HEK293 (cell line): ENCODE measurements at regions not wholly inside any gene's neighbourhood (a gene's known extent, or its start where the extent isn't known, plus 50 kb on each side); places are given as distances from the start of the nearest gene placed in this dataset.

Experiments
- SALL2 ChIP-seq: fragments of 450-650 bp; formaldehyde crosslinking; IDR thresholded peaks from 2 replicates; pipeline ENCODE4 v1.5.0; 2017; ENCODE audit warnings: missing biosample characterization, mild to moderate bottlenecking, missing genetic modification characterization, borderline replicate concordance
- ZBTB48 ChIP-seq: fragments of 450-650 bp; formaldehyde crosslinking; IDR thresholded peaks from 2 replicates; pipeline ENCODE4 v1.5.1; 2016; ENCODE audit warnings: missing biosample characterization, missing genetic modification characterization
- ZNF174 ChIP-seq: fragments of 450-650 bp; formaldehyde crosslinking; IDR thresholded peaks from 2 replicates; pipeline ENCODE4 v1.5.0; 2017; ENCODE audit warnings: missing biosample characterization, mild to moderate bottlenecking, missing genetic modification characterization
- ZNF274 ChIP-seq, 2 experiments: fragments of 200-500 bp in 1 of 2; fragments of 450-650 bp in 1 of 2; sonication (Bioruptor generic) in 1 of 2; formaldehyde crosslinking in 1 of 2; IDR thresholded peaks; 2 replicates each; pipeline versions ENCODE4 v1.5.1 to v1.6.1; 2014 to 2016; ENCODE audit warnings: borderline replicate concordance in 1 of 2, inconsistent platforms in 1 of 2, low read length in 1 of 2, missing biosample characterization in 1 of 2, missing genetic modification characterization in 1 of 2
- ZNF37A ChIP-seq: fragments of 450-650 bp; IDR thresholded peaks from 2 replicates; pipeline ENCODE4 v1.5.1; 2018; ENCODE audit warnings: missing biosample characterization, missing genetic modification characterization
- ZNF560 ChIP-seq: fragments of 450-650 bp; formaldehyde crosslinking; IDR thresholded peaks from 2 replicates; pipeline ENCODE4 v1.5.1; 2017; ENCODE audit warnings: missing biosample characterization, missing genetic modification characterization, borderline replicate concordance
- TF ChIP-seq, protein P1 (sequence below): fragments of 450-650 bp; formaldehyde crosslinking; IDR thresholded peaks from 2 replicates; pipeline ENCODE4 v1.5.1; 2016; ENCODE audit warnings: missing biosample characterization, missing genetic modification characterization, low read depth
- TF ChIP-seq, protein P2 (sequence below): fragments of 450-650 bp; formaldehyde crosslinking; IDR thresholded peaks from 2 replicates; pipeline ENCODE4 v1.5.1; 2016; ENCODE audit warnings: missing biosample characterization, missing genetic modification characterization

DNA sequence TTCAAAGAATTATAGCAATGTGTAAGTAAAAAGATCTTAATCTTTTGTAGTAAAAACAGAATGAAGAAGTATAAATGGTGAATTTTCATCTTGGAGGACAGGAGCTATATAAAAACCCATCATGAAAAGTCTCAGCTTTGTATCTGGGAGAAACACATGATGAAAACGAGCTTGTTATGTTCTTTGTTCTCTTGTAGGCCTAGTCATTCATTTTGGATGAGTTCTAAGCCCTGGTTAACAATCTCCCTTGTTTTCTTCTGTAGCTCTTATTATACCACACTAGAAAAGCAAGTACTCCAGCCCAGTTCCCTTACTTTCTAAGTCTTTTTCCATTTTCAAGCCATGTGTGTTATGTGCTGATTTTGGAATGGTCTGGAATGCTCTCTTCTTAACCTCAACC, 463.5 kb upstream of the RGS6 start:
- no peak for TF ChIP-seq SALL2
- TF ChIP-seq, protein P1, sequence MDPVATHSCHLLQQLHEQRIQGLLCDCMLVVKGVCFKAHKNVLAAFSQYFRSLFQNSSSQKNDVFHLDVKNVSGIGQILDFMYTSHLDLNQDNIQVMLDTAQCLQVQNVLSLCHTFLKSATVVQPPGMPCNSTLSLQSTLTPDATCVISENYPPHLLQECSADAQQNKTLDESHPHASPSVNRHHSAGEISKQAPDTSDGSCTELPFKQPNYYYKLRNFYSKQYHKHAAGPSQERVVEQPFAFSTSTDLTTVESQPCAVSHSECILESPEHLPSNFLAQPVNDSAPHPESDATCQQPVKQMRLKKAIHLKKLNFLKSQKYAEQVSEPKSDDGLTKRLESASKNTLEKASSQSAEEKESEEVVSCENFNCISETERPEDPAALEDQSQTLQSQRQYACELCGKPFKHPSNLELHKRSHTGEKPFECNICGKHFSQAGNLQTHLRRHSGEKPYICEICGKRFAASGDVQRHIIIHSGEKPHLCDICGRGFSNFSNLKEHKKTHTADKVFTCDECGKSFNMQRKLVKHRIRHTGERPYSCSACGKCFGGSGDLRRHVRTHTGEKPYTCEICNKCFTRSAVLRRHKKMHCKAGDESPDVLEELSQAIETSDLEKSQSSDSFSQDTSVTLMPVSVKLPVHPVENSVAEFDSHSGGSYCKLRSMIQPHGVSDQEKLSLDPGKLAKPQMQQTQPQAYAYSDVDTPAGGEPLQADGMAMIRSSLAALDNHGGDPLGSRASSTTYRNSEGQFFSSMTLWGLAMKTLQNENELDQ: no peak
- TF ChIP-seq ZNF560: no peak
- no peak for TF ChIP-seq ZNF37A (tag by site-specific recombination)
- TF ChIP-seq, protein P2, sequence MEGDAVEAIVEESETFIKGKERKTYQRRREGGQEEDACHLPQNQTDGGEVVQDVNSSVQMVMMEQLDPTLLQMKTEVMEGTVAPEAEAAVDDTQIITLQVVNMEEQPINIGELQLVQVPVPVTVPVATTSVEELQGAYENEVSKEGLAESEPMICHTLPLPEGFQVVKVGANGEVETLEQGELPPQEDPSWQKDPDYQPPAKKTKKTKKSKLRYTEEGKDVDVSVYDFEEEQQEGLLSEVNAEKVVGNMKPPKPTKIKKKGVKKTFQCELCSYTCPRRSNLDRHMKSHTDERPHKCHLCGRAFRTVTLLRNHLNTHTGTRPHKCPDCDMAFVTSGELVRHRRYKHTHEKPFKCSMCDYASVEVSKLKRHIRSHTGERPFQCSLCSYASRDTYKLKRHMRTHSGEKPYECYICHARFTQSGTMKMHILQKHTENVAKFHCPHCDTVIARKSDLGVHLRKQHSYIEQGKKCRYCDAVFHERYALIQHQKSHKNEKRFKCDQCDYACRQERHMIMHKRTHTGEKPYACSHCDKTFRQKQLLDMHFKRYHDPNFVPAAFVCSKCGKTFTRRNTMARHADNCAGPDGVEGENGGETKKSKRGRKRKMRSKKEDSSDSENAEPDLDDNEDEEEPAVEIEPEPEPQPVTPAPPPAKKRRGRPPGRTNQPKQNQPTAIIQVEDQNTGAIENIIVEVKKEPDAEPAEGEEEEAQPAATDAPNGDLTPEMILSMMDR: no peak
- no peak for TF ChIP-seq ZBTB48
- no peak for TF ChIP-seq ZNF274 (IDR thresholded peaks at IDR 0.05; ENCODE audit: low read length)
- no peak for TF ChIP-seq ZNF274 (tag by site-specific recombination; IDR thresholded peaks at IDR 0.05; ENCODE audit: borderline replicate concordance)
- TF ChIP-seq ZNF174 (tag by site-specific recombination): no peak
